Astrocyte of the spinal cord (primary cell): ENCODE measurements at regions not wholly inside any gene's neighbourhood (a gene's known extent, or its start where the extent isn't known, plus 50 kb on each side); places are given as distances from the start of the nearest gene placed in this dataset.
A peak's percentile ranks its signal among the peaks of the same experiment; 100 is the strongest.

ENCODE experiments used
- DNase-seq: peaks from one replicate; pipeline ENCODE4 v3.0.0; 2011; ENCODE audit warnings: low read depth, low spot score
- H3K4me3 ChIP-seq: 2 replicates; pipeline ENCODE4 v1.5.1; 2011; ENCODE audit warnings: low read depth, mild to moderate bottlenecking, low read length, moderate library complexity
- CTCF ChIP-seq: IDR thresholded peaks from 2 replicates; pipeline ENCODE4 v1.5.1; 2012; ENCODE audit warnings: low read depth, mild to moderate bottlenecking, low read length, inconsistent platforms
- in situ Hi-C: cut with HindIII; loops from 2 replicates; pipeline ENCODE4 v1.10.0; 2017; ENCODE audit warnings: low sequenced_read_pairs

- H3K4me3 ChIP-seq: no peak overlapping the region
- DNase-seq: no peak
- TF ChIP-seq CTCF: no peak
- in situ Hi-C loops: no loop called here
Observed at GRCh38 chr5:117645400-117645799, 1070.8 kb upstream of the SEMA6A start.

GRCh38 chr5:117638581-117638980, 1064.0 kb upstream of the SEMA6A start:
- no peak for DNase-seq
- no peak overlapping the region for H3K4me3 ChIP-seq
- TF ChIP-seq CTCF: no peak
- in situ Hi-C loops: no loop called here

- no peak for TF ChIP-seq CTCF
- DNase-seq: no peak
- in situ Hi-C loops: no loop called here
- no peak overlapping the region for H3K4me3 ChIP-seq
Observed at GRCh38 chr5:117633093-117633492, 1058.5 kb upstream of the SEMA6A start.

GRCh38 chr5:117624201-117624600, 1049.6 kb upstream of the SEMA6A start:
- in situ Hi-C loops: no loop called here
- DNase-seq: no peak
- no peak overlapping the region for H3K4me3 ChIP-seq
- no peak for TF ChIP-seq CTCF

- DNase-seq: peak; percentile 13
- in situ Hi-C loops: no loop called here
Observed at GRCh38 chr5:117623042-117623805, 1048.6 kb upstream of the SEMA6A start.

GRCh38 chr5:117621921-117622320, 1047.3 kb upstream of the SEMA6A start:
- H3K4me3 ChIP-seq: no peak overlapping the region
- DNase-seq: no peak
- no peak for TF ChIP-seq CTCF
- in situ Hi-C loops: no loop called here

More at GRCh38 chr5:117623042-117623805, 1048.6 kb upstream of the SEMA6A start:
- H3K4me3 ChIP-seq: no peak overlapping the region
- TF ChIP-seq CTCF: no peak
